ENCODE measurements at regions not wholly inside any gene's neighbourhood (a gene's known extent, or its start where the extent isn't known, plus 50 kb on each side); places are given as distances from the start of the nearest gene placed in this dataset.

DNA sequence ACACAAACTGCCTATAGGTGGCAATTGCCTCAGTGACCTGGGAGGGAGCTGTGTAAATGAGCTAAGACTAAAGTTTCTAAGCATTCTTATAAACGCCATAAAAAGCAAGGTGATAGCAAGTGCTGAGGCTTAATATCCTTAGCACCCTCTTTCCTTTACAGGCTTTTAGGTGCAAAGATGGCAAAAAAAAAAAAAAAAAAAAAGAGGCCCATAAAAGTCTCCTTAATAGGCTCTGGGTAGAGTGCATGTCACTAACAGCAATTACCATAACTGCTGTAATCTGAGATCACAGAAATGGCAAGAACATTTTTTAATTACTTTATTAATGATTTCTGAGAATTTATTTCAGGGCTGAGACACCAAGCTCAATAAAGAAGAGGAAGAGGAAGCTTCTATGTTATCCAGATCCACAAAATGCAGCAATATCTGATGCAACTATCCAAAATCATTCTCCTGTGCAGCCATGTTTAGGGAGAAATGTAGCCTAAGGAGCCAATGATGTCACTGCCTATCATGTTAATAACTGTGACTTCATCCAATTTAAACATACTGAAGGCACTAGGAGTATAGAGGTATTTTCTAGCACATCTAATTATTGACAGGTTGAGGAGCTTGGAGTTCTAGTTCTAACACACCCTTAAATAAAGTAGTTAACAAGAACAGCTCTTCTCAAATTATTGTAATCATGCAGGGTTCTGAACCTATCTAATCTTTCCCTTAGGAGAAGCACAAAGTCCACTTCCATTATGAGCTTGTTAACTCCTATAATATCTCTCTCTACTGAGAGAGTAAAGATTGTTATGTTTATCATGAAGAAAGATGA is 804.3 kb upstream of the ACVR2A start:
- DNase-seq, result peak; percentile 1

DNA sequence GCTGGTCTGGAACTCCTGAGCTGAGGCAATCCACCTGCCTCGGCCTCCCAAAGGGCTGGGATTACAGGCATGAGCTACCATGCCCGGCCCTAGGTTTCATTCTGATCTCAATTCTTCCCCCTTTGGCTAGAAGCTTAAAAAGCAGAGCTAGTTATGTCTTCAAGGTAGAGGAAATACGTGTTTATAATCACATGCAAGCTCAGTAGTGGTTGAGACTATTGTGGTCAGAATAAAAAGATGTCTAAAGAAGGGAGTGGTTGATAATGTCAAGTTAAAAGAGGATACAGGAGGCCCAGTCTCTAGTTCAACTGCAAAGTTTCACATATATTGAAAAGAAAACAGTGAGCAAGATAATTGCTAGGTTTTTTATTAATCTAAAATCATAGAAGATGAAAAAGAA is 807.8 kb upstream of the ACVR2A start:
- DNase-seq, result no peak

DNA sequence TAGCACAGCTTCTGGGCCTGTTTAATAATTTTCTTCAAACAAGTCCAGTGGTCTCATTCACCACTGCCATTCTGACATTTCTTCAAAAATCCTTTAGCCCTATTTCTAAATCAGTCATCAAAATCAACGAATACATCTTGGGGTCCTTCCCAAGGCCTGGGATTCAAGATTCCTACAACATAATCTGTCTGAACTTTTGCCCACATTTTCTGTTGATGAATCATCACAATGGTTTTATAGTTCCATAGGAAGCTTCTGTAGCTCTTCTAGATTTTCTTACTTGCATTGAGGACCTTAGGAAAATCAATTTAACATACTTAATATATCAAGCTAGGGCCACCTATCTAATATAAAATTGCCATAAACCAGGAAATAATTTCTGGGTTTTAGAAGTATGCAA is 811.8 kb upstream of the ACVR2A start:
- no peak for DNase-seq

DNA sequence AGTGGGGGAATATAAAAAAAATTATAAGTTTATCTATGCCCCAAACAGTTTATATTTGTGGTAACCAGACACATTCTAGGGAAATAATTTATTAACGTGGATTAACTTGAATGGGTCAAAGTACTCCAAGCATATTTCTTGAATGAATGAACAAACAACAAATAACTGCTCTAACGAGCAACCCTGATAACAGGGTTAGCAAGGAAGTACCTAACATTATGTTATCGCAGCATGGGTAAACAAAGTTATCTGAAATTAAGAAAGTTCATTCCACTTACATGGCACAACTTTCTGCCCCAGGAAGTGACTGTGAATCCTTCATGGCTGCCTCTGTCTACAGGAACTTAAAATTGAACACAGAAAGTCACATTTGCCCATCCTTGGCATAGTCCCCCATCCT is 812.9 kb upstream of the ACVR2A start:
- DNase-seq, result no peak

GRCh38 chr2:147030966-147031720 is 813.7 kb upstream of the ACVR2A start:
- DNase-seq, result peak; percentile 18

GRCh38 chr2:147027436-147027835 is 817.4 kb upstream of the ACVR2A start:
- no peak for DNase-seq

DNA sequence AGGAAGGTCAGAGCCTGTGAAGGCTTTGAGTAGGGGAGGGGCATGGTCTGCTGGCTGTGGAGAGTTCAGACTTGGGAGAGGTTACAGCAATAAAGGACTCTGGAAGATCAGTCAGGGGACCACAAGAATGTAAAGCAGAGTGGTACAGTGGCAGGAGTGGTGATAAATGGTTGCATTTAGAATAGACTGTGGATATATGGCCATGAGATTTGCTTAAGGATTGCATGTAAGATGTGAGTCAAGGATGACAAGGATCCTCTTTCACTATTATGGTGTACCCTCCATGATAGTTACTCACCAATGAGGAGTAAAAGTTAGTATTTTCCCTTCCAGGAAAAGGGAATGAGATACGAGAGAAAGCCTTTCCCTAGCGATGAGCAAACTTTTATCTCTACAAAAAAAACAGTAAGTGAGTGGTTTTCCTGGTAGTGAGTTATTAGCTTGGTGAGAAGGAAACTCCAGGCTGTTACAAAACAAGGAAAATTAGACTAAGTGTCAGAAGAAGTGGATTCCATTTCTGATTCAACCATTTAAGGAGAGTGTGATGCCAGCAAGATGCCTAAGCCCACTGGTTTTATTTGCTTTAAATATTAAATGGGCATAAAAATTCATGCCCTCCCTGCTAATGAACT is 818.0 kb upstream of the ACVR2A start:
- peak; percentile 85 for DNase-seq

- peak; percentile 96 for DNase-seq
Observed at GRCh38 chr2:147025646-147026585, 818.9 kb upstream of the ACVR2A start.

GRCh38 chr2:147019311-147019710 is 825.5 kb upstream of the ACVR2A start:
- DNase-seq, result no peak

DNA sequence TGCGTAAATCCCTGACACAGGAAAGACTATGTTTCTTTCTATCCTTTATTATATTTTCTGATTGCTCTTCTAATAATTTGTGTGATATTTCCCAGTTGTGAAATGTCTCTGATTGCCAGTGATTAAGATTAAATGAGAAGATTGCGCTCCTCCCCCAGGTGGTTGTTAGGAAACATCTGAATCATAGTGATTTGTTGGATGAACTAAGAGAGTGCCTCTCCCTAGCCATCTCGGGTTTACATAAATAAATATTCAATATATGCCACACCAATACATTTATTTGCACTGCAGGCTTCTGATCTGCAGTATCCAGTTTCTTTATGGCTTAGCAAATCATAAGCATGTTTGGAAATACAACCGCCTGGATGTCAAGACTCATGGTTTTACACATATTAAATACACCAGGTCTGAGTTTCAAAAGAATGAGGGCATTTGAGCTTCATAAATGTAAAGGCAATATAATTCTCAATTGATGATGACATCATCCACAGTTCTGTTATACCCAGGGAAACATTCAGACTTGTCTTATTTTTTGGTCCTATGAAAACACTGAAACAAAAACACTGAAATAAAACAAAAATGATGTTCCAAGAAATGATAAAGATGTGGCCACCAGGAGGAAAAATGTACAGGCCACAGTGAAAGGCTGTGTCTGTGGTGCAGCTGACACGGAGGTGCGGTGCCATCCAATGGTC is 826.7 kb upstream of the ACVR2A start:
- no peak for DNase-seq

- DNase-seq, result no peak
Observed at GRCh38 chr2:147016181-147016580, 828.6 kb upstream of the ACVR2A start.

DNA sequence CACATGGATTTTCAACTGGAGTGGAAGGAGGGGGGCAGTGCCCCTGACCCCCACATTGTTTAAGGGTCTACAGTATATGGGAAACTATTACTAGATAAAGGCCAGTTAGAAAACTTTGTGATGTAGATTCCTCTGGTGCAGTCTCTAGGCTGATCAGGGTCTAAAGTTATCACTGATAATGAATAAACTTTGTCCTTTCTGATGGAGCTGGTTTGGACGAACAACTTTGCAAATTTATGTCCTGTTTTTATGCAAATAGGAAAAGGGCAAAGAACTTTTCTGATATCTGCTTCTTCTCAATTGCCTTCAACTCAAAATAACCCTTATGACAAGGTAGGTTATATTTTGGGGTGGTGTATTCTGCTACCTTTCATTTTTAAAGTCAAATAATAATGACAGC is 829.2 kb upstream of the ACVR2A start:
- DNase-seq, result no peak

GRCh38 chr2:147013696-147014392 is 831.0 kb upstream of the ACVR2A start:
- DNase-seq, result no peak

DNA sequence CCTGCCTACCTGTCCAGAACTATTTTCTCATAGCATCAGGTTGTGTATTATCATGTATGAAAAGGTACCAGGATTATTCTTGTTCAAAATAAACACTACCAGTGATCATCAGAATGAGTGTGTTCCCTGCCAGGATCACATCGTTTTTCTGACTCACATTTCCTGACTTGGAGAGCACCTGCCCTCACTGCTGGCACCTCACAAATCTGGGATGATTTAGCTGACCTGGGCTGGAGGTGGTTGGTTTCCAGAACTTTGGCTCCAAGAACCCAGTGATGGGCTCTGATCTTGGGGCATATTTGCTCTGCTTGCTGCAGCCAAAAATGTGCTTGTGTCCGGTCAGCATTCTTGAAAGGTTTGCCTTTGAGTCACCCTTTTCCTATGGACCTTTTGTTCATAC is 836.3 kb upstream of the ACVR2A start:
- no peak for DNase-seq

GRCh38 chr2:147006736-147007141 is 838.1 kb upstream of the ACVR2A start:
- DNase-seq, result no peak

DNA sequence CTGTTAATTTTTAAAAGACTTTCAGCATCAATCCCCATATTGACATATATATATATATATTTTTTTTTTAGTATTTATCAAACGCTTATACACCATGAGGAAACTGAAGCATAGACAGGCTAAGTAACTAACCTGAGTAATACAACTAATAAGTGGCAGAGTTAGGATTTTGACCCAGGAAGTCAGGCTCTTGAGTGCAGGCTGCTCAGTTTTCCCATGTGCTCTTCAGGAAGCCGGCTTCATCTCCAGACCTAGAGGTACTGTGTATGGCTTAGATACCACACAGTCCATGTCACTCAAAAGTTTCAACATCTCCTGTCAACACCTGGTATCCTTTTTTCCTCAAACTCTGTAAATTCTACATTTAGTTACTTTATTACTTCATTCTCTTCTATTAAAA is 841.7 kb upstream of the ACVR2A start:
- DNase-seq, result no peak

GRCh38 chr2:147002256-147002655 is 842.6 kb upstream of the ACVR2A start:
- no peak for DNase-seq

DNA sequence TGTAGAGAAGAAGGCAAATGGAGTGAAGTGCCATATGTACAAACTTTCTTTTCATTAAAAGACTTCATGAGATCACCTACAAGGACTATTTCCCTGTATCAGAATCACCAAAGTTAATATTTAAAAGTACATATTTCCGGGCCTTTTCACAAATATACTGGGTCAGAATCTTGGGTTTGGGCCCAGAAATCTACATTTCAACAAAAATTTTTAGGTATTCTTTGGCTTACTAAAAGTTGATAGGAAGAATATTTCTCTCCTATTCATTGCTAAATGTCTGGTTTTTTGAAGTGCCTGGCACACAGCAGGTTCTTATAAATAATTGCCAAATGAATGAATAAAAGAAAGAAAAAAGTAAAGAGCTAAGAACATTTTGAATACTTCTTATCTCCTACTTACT is 843.8 kb upstream of the ACVR2A start:
- DNase-seq, result no peak

GRCh38 chr2:147000151-147000550 is 844.7 kb upstream of the ACVR2A start:
- DNase-seq, result peak; percentile 34

GRCh38 chr2:146997945-146998344 is 846.9 kb upstream of the ACVR2A start:
- no peak for DNase-seq

DNA sequence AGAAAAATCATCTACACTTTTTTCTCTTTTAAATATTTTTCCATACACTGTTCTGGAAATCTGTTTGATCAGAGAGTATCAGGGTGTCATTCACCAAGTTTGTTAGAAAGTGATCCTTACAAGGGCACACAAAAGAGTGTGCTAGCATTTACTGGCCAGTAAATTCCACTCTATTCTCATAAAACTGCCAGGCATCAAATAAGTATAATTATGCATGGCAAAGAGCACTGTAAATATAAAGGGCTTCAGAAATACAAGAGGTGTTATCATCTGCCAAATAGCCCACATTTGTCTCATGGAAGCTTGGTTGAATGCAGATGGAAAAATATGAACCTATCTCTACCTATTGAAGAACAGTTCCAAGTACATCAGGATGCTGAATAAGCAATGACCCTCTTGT is 847.3 kb upstream of the ACVR2A start:
- DNase-seq, result no peak
